ENCODE measurements at regions not wholly inside any gene's neighbourhood (a gene's known extent, or its start where the extent isn't known, plus 50 kb on each side); places are given as distances from the start of the nearest gene placed in this dataset.

GRCh38 chr1:229030630-229031029, 240.3 kb upstream of the RAB4A start:
- TF ChIP-seq CTCF (IDR thresholded peaks at IDR 0.05) (no peak), POLR2AphosphoS5 (IDR thresholded peaks at IDR 0.05) (no peak), POLR2A (IDR thresholded peaks at IDR 0.05) (no peak)

Data from breast epithelium (tissue), 3 donors.